Ishikawa (cell line): ENCODE measurements at regions not wholly inside any gene's neighbourhood (a gene's known extent, or its start where the extent isn't known, plus 50 kb on each side); places are given as distances from the start of the nearest gene placed in this dataset.

Source experiments
- CEBPB ChIP-seq: IDR thresholded peaks from 2 replicates; pipeline ENCODE4 v1.6.1; 2012
- CREB1 ChIP-seq: IDR thresholded peaks from 2 replicates; pipeline ENCODE4 v1.6.1; 2012; ENCODE audit warnings: low read depth
- EP300 ChIP-seq: IDR thresholded peaks from 2 replicates; pipeline ENCODE4 v1.6.1; 2012; ENCODE audit warnings: borderline replicate concordance
- NFIC ChIP-seq: IDR thresholded peaks from 2 replicates; pipeline ENCODE4 v1.6.1; 2012
- RAD21 ChIP-seq: IDR thresholded peaks from 2 replicates; pipeline ENCODE4 v1.6.1; 2012; ENCODE audit warnings: low read depth
- REST ChIP-seq: IDR thresholded peaks from 2 replicates; pipeline ENCODE4 v1.6.1; 2012; ENCODE audit warnings: low read depth, mild to moderate bottlenecking
- TAF1 ChIP-seq: IDR thresholded peaks from 2 replicates; pipeline ENCODE4 v1.6.1; 2012; ENCODE audit warnings: low read depth, mild to moderate bottlenecking
- TCF12 ChIP-seq: IDR thresholded peaks from 2 replicates; pipeline ENCODE4 v1.6.1; 2012; ENCODE audit warnings: low read depth
- USF1 ChIP-seq: IDR thresholded peaks from 2 replicates; pipeline ENCODE4 v1.6.1; 2012
- YY1 ChIP-seq: IDR thresholded peaks from 2 replicates; pipeline ENCODE4 v1.6.1; 2012; ENCODE audit warnings: low read depth

- TF ChIP-seq CEBPB (no peak), REST (no peak), CREB1 (no peak), YY1 (no peak), TAF1 (no peak), RAD21 (no peak), EP300 (no peak), TCF12 (no peak), NFIC (no peak), USF1 (no peak)
Measured at GRCh38 chr2:154577390-154577789, 121.1 kb upstream of the KCNJ3 start.
